WTC11 (cell line): ENCODE measurements at regions not wholly inside any gene's neighbourhood (a gene's known extent, or its start where the extent isn't known, plus 50 kb on each side); places are given as distances from the start of the nearest gene placed in this dataset.

Experiments
- ATAC-seq: fragments of 200-7000 bp; cut with Tn5 transposase; 2 replicates; pipeline ENCODE4 v1.10.0; 2021; ENCODE audit warnings: mild to moderate bottlenecking, moderate library complexity
- CTCF ChIA-PET: fragments of 300-600 bp; sonication (Branson Sonifier 250); formaldehyde crosslinking; loops from one replicate; lab custom pipeline; 2021; ENCODE audit warnings: antibody characterized with exemption; lab: Charles Lee
- POLR2A ChIA-PET: fragments of 350-600 bp; sonication (Branson Sonifier 250); formaldehyde crosslinking; loops from one replicate; lab custom pipeline; 2021; ENCODE audit warnings: antibody characterized with exemption; lab: Charles Lee
- DNase-seq: peaks from one replicate; pipeline ENCODE4 v3.0.0; 2021; ENCODE audit warnings: low spot score
- H3K27ac Mint-ChIP-seq: 2 replicates; pipeline ENCODE4 v1.8.0; 2021; ENCODE audit warnings: mixed read lengths
- H3K27me3 Mint-ChIP-seq: 2 replicates; pipeline ENCODE4 v1.8.0; 2021; ENCODE audit warnings: low read depth, mild to moderate bottlenecking, moderate library complexity, mixed read lengths
- H3K36me3 Mint-ChIP-seq: 2 replicates; pipeline ENCODE4 v1.8.0; 2021; ENCODE audit warnings: mixed read lengths
- H3K4me1 Mint-ChIP-seq: 2 replicates; pipeline ENCODE4 v1.8.0; 2022; ENCODE audit warnings: mixed read lengths
- H3K4me3 Mint-ChIP-seq: 2 replicates; pipeline ENCODE4 v1.8.0; 2021; ENCODE audit warnings: mild to moderate bottlenecking, moderate library complexity, mixed read lengths
- H3K9me3 Mint-ChIP-seq: 2 replicates; pipeline ENCODE4 v1.8.0; 2021; ENCODE audit warnings: mixed read lengths
- CREB1 ChIP-seq: sonication (generic); formaldehyde crosslinking; IDR thresholded peaks from 2 replicates; pipeline ENCODE4 v1.8.0; 2023; ENCODE audit warnings: mild to moderate bottlenecking, missing genetic modification reagents
- CREM ChIP-seq: sonication (generic); formaldehyde crosslinking; IDR thresholded peaks from 2 replicates; pipeline ENCODE4 v1.8.1; 2022; ENCODE audit warnings: mild to moderate bottlenecking, missing genetic modification reagents, moderate library complexity
- ETV6 ChIP-seq: sonication (generic); formaldehyde crosslinking; IDR thresholded peaks from 2 replicates; pipeline ENCODE4 v1.8.1; 2022; ENCODE audit warnings: mild to moderate bottlenecking, missing genetic modification reagents
- FOXJ3 ChIP-seq: sonication (generic); formaldehyde crosslinking; IDR thresholded peaks from 2 replicates; pipeline ENCODE4 v1.9.0; 2021; ENCODE audit warnings: missing genetic modification reagents, mild to moderate bottlenecking, borderline replicate concordance
- GRHL2 ChIP-seq: fragments of 250-450 bp; sonication (Bioruptor Pico); IDR thresholded peaks from 2 replicates; pipeline ENCODE4 v1.8.0; 2022; ENCODE audit warnings: mild to moderate bottlenecking, moderate library complexity; ENCODE audit not compliant: insufficient replicate concordance, severe bottlenecking
- JUN ChIP-seq: sonication (generic); formaldehyde crosslinking; IDR thresholded peaks from 2 replicates; pipeline ENCODE4 v1.8.0; 2023; ENCODE audit warnings: mild to moderate bottlenecking, missing genetic modification reagents
- NFE2L1 ChIP-seq: sonication (generic); formaldehyde crosslinking; IDR thresholded peaks from 2 replicates; pipeline ENCODE4 v1.8.1; 2023; ENCODE audit warnings: missing genetic modification reagents
- SMAD3 ChIP-seq: sonication (generic); formaldehyde crosslinking; IDR thresholded peaks from 2 replicates; pipeline ENCODE4 v1.8.0; 2022; ENCODE audit warnings: missing genetic modification reagents, mild to moderate bottlenecking, borderline replicate concordance
- SOX15 ChIP-seq: fragments of 250-450 bp; sonication (Bioruptor Pico); IDR thresholded peaks from 2 replicates; pipeline ENCODE4 v1.9.0; 2021; ENCODE audit warnings: mild to moderate bottlenecking
- SP1 ChIP-seq: sonication (generic); formaldehyde crosslinking; conservative IDR thresholded peaks from 2 replicates; pipeline ENCODE4 v1.8.1; 2022; ENCODE audit warnings: missing genetic modification reagents
- TCF7 ChIP-seq: sonication (generic); formaldehyde crosslinking; IDR thresholded peaks from 2 replicates; pipeline ENCODE4 v1.8.0; 2022; ENCODE audit warnings: mild to moderate bottlenecking, low read depth, missing genetic modification reagents, moderate library complexity
- TP53 ChIP-seq: sonication (generic); formaldehyde crosslinking; IDR thresholded peaks from 2 replicates; pipeline ENCODE4 v1.8.1; 2023; ENCODE audit warnings: mild to moderate bottlenecking, missing genetic modification reagents
- ZNF121 ChIP-seq: sonication (generic); formaldehyde crosslinking; IDR thresholded peaks from 2 replicates; pipeline ENCODE4 v1.8.0; 2023; ENCODE audit warnings: missing genetic modification reagents
- ZNF219 ChIP-seq: sonication (generic); formaldehyde crosslinking; IDR thresholded peaks from 2 replicates; pipeline ENCODE4 v1.8.0; 2023; ENCODE audit warnings: missing genetic modification reagents, mild to moderate bottlenecking, borderline replicate concordance
- ZNF423 ChIP-seq: fragments of 250-450 bp; sonication (Bioruptor Pico); IDR thresholded peaks from 2 replicates; pipeline ENCODE4 v2.1.2; 2022; ENCODE audit warnings: mild to moderate bottlenecking, moderate library complexity
- TF ChIP-seq, protein P1 (sequence below): fragments of 250-450 bp; sonication (Bioruptor Pico); IDR thresholded peaks from 2 replicates; pipeline ENCODE4 v1.9.0; 2021; ENCODE audit warnings: mild to moderate bottlenecking
- TF ChIP-seq, protein P2 (sequence below): sonication (generic); formaldehyde crosslinking; IDR thresholded peaks from 2 replicates; pipeline ENCODE4 v1.8.1; 2022; ENCODE audit warnings: mild to moderate bottlenecking, moderate library complexity, missing genetic modification reagents
- TF ChIP-seq, protein P3 (sequence below): sonication (generic); formaldehyde crosslinking; IDR thresholded peaks from 2 replicates; pipeline ENCODE4 v1.8.1; 2022; ENCODE audit warnings: missing genetic modification reagents, borderline replicate concordance
- TF ChIP-seq, protein P4 (sequence below): fragments of 250-450 bp; sonication (Bioruptor Pico); conservative IDR thresholded peaks from 2 replicates; pipeline ENCODE4 v1.9.0; 2021; ENCODE audit warnings: mild to moderate bottlenecking
- TF ChIP-seq, protein P5 (sequence below): sonication (generic); formaldehyde crosslinking; IDR thresholded peaks from 2 replicates; pipeline ENCODE4 v1.8.1; 2023; ENCODE audit warnings: mild to moderate bottlenecking, missing genetic modification reagents
- TF ChIP-seq, protein P6 (sequence below): sonication (generic); formaldehyde crosslinking; IDR thresholded peaks from 2 replicates; pipeline ENCODE4 v1.8.1; 2023; ENCODE audit warnings: mild to moderate bottlenecking, missing genetic modification reagents, moderate library complexity
- TF ChIP-seq, protein P7 (sequence below): sonication (generic); formaldehyde crosslinking; IDR thresholded peaks from 2 replicates; pipeline ENCODE4 v1.8.1; 2023; ENCODE audit warnings: mild to moderate bottlenecking, moderate library complexity, missing genetic modification reagents
- TF ChIP-seq, protein P8 (sequence below): fragments of 250-450 bp; sonication (Bioruptor Pico); IDR thresholded peaks from 2 replicates; pipeline ENCODE4 v2.1.2; 2022; ENCODE audit warnings: mild to moderate bottlenecking, moderate library complexity

DNA sequence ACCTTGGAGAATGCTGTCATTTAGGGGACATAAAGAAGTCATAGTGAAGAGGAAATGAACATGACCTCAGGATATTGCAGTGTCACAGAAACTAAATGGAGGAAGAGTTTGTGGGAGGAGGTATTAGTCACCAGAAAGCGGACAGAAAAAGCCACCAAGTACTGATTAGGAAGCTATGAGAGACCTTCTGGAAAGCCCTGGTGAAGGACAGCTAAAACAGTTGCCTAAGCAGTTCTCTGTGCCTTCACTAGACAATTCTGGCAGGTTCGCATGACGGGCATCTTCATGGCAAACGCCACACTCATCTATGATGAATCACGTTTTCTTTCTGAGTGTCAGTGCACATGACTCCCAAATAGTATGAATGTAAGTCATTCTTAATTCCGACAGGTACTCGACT is 325.8 kb downstream of the C11orf87 start:
- Mint-ChIP-seq H3K36me3 (no peaks in the 10 kb centered on the region), H3K9me3 (no peaks in the 10 kb centered on the region), H3K27ac (no peak overlapping the region), H3K4me3 (no peak overlapping the region), H3K27me3 (no peaks in the 10 kb centered on the region), H3K4me1 (0 out of 2 replicates have a peak, but pooled peaks cover 3% of the 10 kb centered on the region)
- ATAC-seq: no peak
- CTCF ChIA-PET: no interaction called here
- TF ChIP-seq GRHL2 (CRISPR knock-in tag): no peak
- TF ChIP-seq, protein P1, sequence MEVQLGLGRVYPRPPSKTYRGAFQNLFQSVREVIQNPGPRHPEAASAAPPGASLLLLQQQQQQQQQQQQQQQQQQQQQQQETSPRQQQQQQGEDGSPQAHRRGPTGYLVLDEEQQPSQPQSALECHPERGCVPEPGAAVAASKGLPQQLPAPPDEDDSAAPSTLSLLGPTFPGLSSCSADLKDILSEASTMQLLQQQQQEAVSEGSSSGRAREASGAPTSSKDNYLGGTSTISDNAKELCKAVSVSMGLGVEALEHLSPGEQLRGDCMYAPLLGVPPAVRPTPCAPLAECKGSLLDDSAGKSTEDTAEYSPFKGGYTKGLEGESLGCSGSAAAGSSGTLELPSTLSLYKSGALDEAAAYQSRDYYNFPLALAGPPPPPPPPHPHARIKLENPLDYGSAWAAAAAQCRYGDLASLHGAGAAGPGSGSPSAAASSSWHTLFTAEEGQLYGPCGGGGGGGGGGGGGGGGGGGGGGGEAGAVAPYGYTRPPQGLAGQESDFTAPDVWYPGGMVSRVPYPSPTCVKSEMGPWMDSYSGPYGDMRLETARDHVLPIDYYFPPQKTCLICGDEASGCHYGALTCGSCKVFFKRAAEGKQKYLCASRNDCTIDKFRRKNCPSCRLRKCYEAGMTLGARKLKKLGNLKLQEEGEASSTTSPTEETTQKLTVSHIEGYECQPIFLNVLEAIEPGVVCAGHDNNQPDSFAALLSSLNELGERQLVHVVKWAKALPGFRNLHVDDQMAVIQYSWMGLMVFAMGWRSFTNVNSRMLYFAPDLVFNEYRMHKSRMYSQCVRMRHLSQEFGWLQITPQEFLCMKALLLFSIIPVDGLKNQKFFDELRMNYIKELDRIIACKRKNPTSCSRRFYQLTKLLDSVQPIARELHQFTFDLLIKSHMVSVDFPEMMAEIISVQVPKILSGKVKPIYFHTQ (CRISPR knock-in tag): no peak
- TF ChIP-seq SOX15: no peak
- DNase-seq: no peak
- POLR2A ChIA-PET: no interaction called here

DNA sequence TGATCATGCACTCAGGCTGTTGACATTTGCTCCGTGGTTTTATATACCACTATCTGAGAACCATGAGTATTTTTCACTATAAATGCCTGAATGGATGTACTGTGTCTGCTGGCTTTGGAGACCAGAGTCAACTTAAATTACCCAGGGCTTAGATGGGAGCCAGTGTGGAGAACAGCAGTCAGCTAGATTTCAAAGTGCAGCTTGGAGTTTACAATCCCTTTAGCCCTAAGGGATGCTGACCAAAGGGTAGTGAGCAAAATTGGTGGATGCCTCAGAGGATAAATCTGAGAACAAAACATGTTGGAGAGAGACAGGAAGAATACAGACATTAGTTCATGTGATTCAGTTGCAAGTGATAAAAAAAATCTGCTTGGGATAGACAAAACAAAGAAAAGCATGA is 327.5 kb downstream of the C11orf87 start:
- ATAC-seq (no peak), DNase-seq (no peak)
- Mint-ChIP-seq H3K4me3 (no peak overlapping the region), H3K36me3 (no peaks in the 10 kb centered on the region)
- CTCF ChIA-PET: no interaction called here
- POLR2A ChIA-PET: no interaction called here
- TF ChIP-seq JUN (CRISPR knock-in tag) (no peak), FOXJ3 (CRISPR knock-in tag) (no peak), ETV6 (CRISPR knock-in tag) (no peak), ZNF423 (CRISPR knock-in tag) (no peak), SP1 (CRISPR knock-in tag) (no peak), SMAD3 (CRISPR knock-in tag) (no peak), CREM (CRISPR knock-in tag) (no peak), ZNF219 (CRISPR knock-in tag) (no peak), ZNF121 (CRISPR knock-in tag) (no peak), TP53 (CRISPR knock-in tag) (no peak), TCF7 (no peak), CREB1 (CRISPR knock-in tag) (no peak), NFE2L1 (CRISPR knock-in tag) (no peak)
- TF ChIP-seq, protein P2, sequence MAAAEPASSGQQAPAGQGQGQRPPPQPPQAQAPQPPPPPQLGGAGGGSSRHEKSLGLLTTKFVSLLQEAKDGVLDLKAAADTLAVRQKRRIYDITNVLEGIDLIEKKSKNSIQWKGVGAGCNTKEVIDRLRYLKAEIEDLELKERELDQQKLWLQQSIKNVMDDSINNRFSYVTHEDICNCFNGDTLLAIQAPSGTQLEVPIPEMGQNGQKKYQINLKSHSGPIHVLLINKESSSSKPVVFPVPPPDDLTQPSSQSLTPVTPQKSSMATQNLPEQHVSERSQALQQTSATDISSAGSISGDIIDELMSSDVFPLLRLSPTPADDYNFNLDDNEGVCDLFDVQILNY (CRISPR knock-in tag): no peak
- TF ChIP-seq, protein P3, sequence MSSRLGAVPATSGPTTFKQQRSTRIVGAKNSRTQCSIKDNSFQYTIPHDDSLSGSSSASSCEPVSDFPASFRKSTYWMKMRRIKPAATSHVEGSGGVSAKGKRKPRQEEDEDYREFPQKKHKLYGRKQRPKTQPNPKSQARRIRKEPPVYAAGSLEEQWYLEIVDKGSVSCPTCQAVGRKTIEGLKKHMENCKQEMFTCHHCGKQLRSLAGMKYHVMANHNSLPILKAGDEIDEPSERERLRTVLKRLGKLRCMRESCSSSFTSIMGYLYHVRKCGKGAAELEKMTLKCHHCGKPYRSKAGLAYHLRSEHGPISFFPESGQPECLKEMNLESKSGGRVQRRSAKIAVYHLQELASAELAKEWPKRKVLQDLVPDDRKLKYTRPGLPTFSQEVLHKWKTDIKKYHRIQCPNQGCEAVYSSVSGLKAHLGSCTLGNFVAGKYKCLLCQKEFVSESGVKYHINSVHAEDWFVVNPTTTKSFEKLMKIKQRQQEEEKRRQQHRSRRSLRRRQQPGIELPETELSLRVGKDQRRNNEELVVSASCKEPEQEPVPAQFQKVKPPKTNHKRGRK (CRISPR knock-in tag): no peak
- TF ChIP-seq, protein P4, sequence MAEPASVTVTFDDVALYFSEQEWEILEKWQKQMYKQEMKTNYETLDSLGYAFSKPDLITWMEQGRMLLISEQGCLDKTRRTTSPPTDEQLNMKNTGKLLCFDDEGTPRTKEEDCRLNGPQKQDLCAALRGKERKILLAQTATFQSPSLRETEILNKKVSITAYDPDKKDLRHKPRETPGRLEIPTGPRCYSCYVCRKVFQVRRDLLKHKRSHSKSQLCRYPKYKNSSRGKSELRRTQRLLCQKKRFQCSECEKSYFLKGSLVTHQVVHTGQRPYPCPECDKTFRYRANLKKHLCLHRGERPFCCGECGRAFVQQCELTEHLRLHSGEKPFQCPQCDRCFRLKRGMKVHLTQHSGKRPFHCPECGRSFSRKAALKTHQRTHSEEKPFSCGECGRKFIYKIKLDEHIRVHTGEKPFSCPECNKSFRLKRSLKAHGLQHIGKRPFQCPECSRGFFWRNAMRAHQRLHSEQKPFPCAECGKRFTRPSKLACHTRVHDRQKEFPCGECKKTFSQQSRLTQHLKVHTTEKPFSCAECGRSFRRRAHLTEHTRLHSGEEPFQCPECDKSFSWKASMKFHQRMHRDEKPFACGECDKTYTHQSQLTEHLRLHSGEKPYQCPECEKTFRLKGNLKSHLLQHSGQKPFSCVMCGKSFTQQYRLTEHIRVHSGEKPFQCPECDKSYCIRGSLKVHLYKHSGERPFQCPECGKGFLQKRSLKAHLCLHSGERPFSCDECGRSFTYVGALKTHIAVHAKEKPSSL (CRISPR knock-in tag): no peak
- TF ChIP-seq, protein P5, sequence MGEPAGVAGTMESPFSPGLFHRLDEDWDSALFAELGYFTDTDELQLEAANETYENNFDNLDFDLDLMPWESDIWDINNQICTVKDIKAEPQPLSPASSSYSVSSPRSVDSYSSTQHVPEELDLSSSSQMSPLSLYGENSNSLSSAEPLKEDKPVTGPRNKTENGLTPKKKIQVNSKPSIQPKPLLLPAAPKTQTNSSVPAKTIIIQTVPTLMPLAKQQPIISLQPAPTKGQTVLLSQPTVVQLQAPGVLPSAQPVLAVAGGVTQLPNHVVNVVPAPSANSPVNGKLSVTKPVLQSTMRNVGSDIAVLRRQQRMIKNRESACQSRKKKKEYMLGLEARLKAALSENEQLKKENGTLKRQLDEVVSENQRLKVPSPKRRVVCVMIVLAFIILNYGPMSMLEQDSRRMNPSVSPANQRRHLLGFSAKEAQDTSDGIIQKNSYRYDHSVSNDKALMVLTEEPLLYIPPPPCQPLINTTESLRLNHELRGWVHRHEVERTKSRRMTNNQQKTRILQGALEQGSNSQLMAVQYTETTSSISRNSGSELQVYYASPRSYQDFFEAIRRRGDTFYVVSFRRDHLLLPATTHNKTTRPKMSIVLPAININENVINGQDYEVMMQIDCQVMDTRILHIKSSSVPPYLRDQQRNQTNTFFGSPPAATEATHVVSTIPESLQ (CRISPR knock-in tag): no peak
- TF ChIP-seq, protein P6, sequence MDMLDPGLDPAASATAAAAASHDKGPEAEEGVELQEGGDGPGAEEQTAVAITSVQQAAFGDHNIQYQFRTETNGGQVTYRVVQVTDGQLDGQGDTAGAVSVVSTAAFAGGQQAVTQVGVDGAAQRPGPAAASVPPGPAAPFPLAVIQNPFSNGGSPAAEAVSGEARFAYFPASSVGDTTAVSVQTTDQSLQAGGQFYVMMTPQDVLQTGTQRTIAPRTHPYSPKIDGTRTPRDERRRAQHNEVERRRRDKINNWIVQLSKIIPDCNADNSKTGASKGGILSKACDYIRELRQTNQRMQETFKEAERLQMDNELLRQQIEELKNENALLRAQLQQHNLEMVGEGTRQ (CRISPR knock-in tag): no peak
- TF ChIP-seq, protein P7, sequence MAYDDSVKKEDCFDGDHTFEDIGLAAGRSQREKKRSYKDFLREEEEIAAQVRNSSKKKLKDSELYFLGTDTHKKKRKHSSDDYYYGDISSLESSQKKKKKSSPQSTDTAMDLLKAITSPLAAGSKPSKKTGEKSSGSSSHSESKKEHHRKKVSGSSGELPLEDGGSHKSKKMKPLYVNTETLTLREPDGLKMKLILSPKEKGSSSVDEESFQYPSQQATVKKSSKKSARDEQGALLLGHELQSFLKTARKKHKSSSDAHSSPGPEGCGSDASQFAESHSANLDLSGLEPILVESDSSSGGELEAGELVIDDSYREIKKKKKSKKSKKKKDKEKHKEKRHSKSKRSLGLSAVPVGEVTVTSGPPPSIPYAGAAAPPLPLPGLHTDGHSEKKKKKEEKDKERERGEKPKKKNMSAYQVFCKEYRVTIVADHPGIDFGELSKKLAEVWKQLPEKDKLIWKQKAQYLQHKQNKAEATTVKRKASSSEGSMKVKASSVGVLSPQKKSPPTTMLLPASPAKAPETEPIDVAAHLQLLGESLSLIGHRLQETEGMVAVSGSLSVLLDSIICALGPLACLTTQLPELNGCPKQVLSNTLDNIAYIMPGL: no peak
- TF ChIP-seq, protein P8, sequence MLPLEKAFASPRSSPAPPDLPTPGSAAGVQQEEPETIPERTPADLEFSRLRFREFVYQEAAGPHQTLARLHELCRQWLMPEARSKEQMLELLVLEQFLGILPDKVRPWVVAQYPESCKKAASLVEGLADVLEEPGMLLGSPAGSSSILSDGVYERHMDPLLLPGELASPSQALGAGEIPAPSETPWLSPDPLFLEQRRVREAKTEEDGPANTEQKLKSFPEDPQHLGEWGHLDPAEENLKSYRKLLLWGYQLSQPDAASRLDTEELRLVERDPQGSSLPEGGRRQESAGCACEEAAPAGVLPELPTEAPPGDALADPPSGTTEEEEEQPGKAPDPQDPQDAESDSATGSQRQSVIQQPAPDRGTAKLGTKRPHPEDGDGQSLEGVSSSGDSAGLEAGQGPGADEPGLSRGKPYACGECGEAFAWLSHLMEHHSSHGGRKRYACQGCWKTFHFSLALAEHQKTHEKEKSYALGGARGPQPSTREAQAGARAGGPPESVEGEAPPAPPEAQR (CRISPR knock-in tag): no peak
- TF ChIP-seq, all 79 proteins: peak for 0
- Mint-ChIP-seq H3K9me3 (no peaks in the 10 kb centered on the region), H3K27ac (no peak overlapping the region), H3K4me1 (0 out of 2 replicates have a peak, but pooled peaks cover 3% of the 10 kb centered on the region), H3K27me3 (no peaks in the 10 kb centered on the region)
